ENCODE measurements at regions not wholly inside any gene's neighbourhood (a gene's known extent, or its start where the extent isn't known, plus 50 kb on each side); places are given as distances from the start of the nearest gene placed in this dataset.

GRCh38 chr15:38818157-38818790 lies 253.7 kb upstream of the RASGRP1 start:
- no peak for TF ChIP-seq CTCF (IDR thresholded peaks at IDR 0.05)
- no peak for TF ChIP-seq POLR2A (IDR thresholded peaks at IDR 0.05)
